K562 (cell line): ENCODE measurements at regions not wholly inside any gene's neighbourhood (a gene's known extent, or its start where the extent isn't known, plus 50 kb on each side); places are given as distances from the start of the nearest gene placed in this dataset.

Source experiments
- ATAC-seq: fragments of 200-7000 bp; cut with Tn5 transposase; 3 replicates; pipeline ENCODE4 v1.9.1; 2020; ENCODE audit warnings: moderate library complexity
- BruUV-seq: library from RNA; stranded (reverse); fragments of 400-500 nt; replicated peaks from 2 replicates; lab custom pipeline; 2021; lab: Mats Ljungman, UMichigan
- CTCF ChIA-PET: fragments of 300-600 bp; formaldehyde crosslinking; extraction: SDS; loops from one replicate; lab custom pipeline; 2021; ENCODE audit warnings: low intra/inter-chr PET ratio; lab: Yijun Ruan, JAX
- POLR2A ChIA-PET: fragments of 300-600, 350-650 bp; sonication (Branson Sonifier 250); formaldehyde crosslinking; extraction: SDS; loops from one replicate; lab custom pipeline; 2021; ENCODE audit warnings: antibody characterized with exemption, inconsistent platforms; lab: Yijun Ruan, JAX
- DNase-seq, 4 experiments: peaks; one replicate each; pipeline versions ENCODE4 v3.0.0 to v3.0.0-alpha.2; 2011 to 2018; ENCODE audit warnings: low spot score in 3 of 4, mixed read lengths in 3 of 4; ENCODE audit errors: extremely low read depth in 1 of 4
- FAIRE-seq: peaks from 2 replicates; lab custom pipeline; 2011; peaks lifted over from hg19 to GRCh38; lab: Jason Lieb, UNC
- H2AFZ ChIP-seq: 2 replicates; pipeline ENCODE4 v1.6.0; 2011; ENCODE audit warnings: low read depth, low read length, control low read depth, inconsistent platforms
- H3K27ac ChIP-seq: fragments of 200-600 bp; 3 replicates; pipeline ENCODE4 v1.8.0; 2011; ENCODE audit warnings: low read depth, mild to moderate bottlenecking, control low read depth, inconsistent platforms, low read length, moderate library complexity, mixed read lengths; ENCODE audit errors: extremely low read depth
- H3K27me3 ChIP-seq, 2 experiments: fragments of 300-600 bp in 1 of 2; 2 replicates in 1 of 2; 3 replicates in 1 of 2; pipeline versions ENCODE4 v1.6.0 to v1.8.0; 2011; ENCODE audit warnings: inconsistent platforms in 2 of 2, low read length in 2 of 2, mild to moderate bottlenecking in 1 of 2, mixed read lengths in 1 of 2, moderate library complexity in 1 of 2; ENCODE audit not compliant: control insufficient read depth in 2 of 2, insufficient read depth in 2 of 2
- H3K36me3 ChIP-seq: fragments of 300-600 bp; 3 replicates; pipeline ENCODE4 v1.8.0; 2011; ENCODE audit warnings: mild to moderate bottlenecking, low read length, inconsistent platforms; ENCODE audit not compliant: control insufficient read depth, insufficient read depth
- H3K4me1 ChIP-seq, 2 experiments: fragments of 200-600 bp in 1 of 2; replicated peaks in 1 of 2; 2 replicates in 1 of 2; 3 replicates in 1 of 2; pipeline versions ENCODE4 v1.5.1 to v1.8.0; 2011; ENCODE audit warnings: inconsistent platforms in 2 of 2, low read length in 2 of 2, mild to moderate bottlenecking in 1 of 2, mixed read lengths in 1 of 2, moderate library complexity in 1 of 2; ENCODE audit not compliant: control insufficient read depth in 2 of 2, insufficient read depth in 2 of 2
- H3K4me2 ChIP-seq: 2 replicates; pipeline ENCODE4 v1.6.1; 2011; ENCODE audit warnings: low read length, control low read depth, inconsistent platforms, mixed read lengths; ENCODE audit not compliant: insufficient read depth
- H3K4me3 ChIP-seq: fragments of 200-600 bp; sonication (generic), shearing (Covaris generic); 2 replicates; pipeline ENCODE4 v1.5.1; 2016; ENCODE audit warnings: control low read depth, inconsistent platforms
- H3K79me2 ChIP-seq: fragments of 200-600 bp; 3 replicates; pipeline ENCODE4 v1.8.0; 2011; ENCODE audit warnings: low read length, inconsistent platforms; ENCODE audit not compliant: control insufficient read depth, insufficient read depth
- H3K9ac ChIP-seq, 2 experiments: 2 replicates each; pipeline versions ENCODE4 v1.6.0 to v1.6.1; 2011; ENCODE audit warnings: low read depth in 2 of 2, low read length in 2 of 2, control low read depth in 1 of 2, inconsistent platforms in 1 of 2, mild to moderate bottlenecking in 1 of 2, mixed read lengths in 1 of 2; ENCODE audit not compliant: insufficient read depth in 1 of 2
- H3K9me1 ChIP-seq: one replicate; pipeline ENCODE4 v1.6.0; 2011; ENCODE audit warnings: inconsistent platforms, mild to moderate bottlenecking, low read length, moderate library complexity; ENCODE audit not compliant: control insufficient read depth, insufficient read depth
- H3K9me3 ChIP-seq: replicated peaks from 2 replicates; pipeline ENCODE4 v1.5.1; 2011; ENCODE audit warnings: low read depth, low read length, inconsistent platforms; ENCODE audit not compliant: control insufficient read depth, insufficient read depth
- H4K20me1 ChIP-seq: replicated peaks from 2 replicates; pipeline ENCODE4 v1.6.1; 2011; ENCODE audit warnings: low read length, inconsistent platforms, mixed read lengths; ENCODE audit not compliant: control insufficient read depth, insufficient read depth
- ARID1B ChIP-seq: fragments of 450-650 bp; IDR thresholded peaks from 2 replicates; pipeline ENCODE4 v1.6.1; 2016; ENCODE audit warnings: antibody characterized with exemption, mild to moderate bottlenecking, inconsistent platforms
- BCL6 ChIP-seq: fragments of 250-450 bp; sonication (Bioruptor Pico); IDR thresholded peaks from 2 replicates; pipeline ENCODE4 v1.4.0; 2020
- BCOR ChIP-seq: fragments of 450-650 bp; IDR thresholded peaks from 2 replicates; pipeline ENCODE4 v1.6.1; 2016
- SIRT6 ChIP-seq: IDR thresholded peaks from one replicate; pipeline ENCODE4 v1.6.1; 2012; ENCODE audit warnings: low read depth, mild to moderate bottlenecking, control low read depth, inconsistent platforms, low read length, moderate library complexity
- SMAD1 ChIP-seq: fragments of 150-350 bp; IDR thresholded peaks from 2 replicates; pipeline ENCODE4 v1.6.1; 2014; ENCODE audit warnings: low read length, low read depth; ENCODE audit not compliant: partially characterized antibody
- TRIM24 ChIP-seq, 2 experiments: fragments of 450-650 bp; IDR thresholded peaks; 2 replicates each; pipeline ENCODE4 v1.6.1; 2016
- ZNF134 ChIP-seq: fragments of 250-450 bp; sonication (Bioruptor Pico); conservative IDR thresholded peaks from 2 replicates; pipeline ENCODE4 v1.4.0; 2020
- ZNF512 ChIP-seq: IDR thresholded peaks from 2 replicates; pipeline ENCODE4 v1.6.1; 2016; ENCODE audit warnings: missing genetic modification characterization, missing compliant biosample characterization
- WGBS: fragments of 100-300 bp; shearing (Covaris generic); methylation state at CpG from one replicate; pipeline ENCODE4 v1.1.6; 2016; ENCODE audit warnings: low coverage, mixed read lengths; ENCODE audit not compliant: insufficient coverage; ENCODE audit errors: missing lambda C conversion rate; 5-methylcytosine and 5-hydroxymethylcytosine counted together
- in situ Hi-C: fragments of 300-500 bp; cut with MboI; formaldehyde crosslinking; loops from 4 replicates; pipeline ENCODE4 v1.15.0; 2018; ENCODE audit warnings: inconsistent platforms, mixed read lengths
- intact Hi-C: fragments of 100-400 bp; cut with micrococcal nuclease; formaldehyde crosslinking; loops from 2 replicates; pipeline ENCODE4 v1.14.2; 2022
- TF ChIP-seq, protein P1 (sequence below): fragments of 250-450 bp; sonication (Bioruptor Pico); IDR thresholded peaks from 2 replicates; pipeline ENCODE4 v1.5.0; 2021
- TF ChIP-seq, protein P2 (sequence below): sonication (generic); formaldehyde crosslinking; IDR thresholded peaks from 2 replicates; pipeline ENCODE4 v1.8.0; 2023; ENCODE audit warnings: mild to moderate bottlenecking, missing genetic modification reagents

GRCh38 chr10:36817898-36818297, 307.5 kb upstream of the ANKRD30A start:
- WGBS: under 1% methylated on average over 12 of the region's 15 CpGs
- Histone ChIP-seq H3K4me1 (no peaks in the 10 kb centered on the region), H3K9ac (no peak overlapping the region), H3K9me1 (no peaks in the 10 kb centered on the region), H4K20me1 (no peaks in the 10 kb centered on the region), H3K27me3 (no peaks in the 10 kb centered on the region), H3K27ac (no peak overlapping the region), H3K4me3 (no peak overlapping the region), H3K9me3 (no peaks in the 10 kb centered on the region), H3K79me2 (no peaks in the 10 kb centered on the region), H2AFZ (no peak overlapping the region), H3K36me3 (no peaks in the 10 kb centered on the region), H3K4me2 (no peak overlapping the region)
- ATAC-seq (no peak), FAIRE-seq (no peak), DNase-seq (peak in 1 of 4 experiments; percentile 2)
- in situ Hi-C loops (no loop called here), intact Hi-C loops (no loop called here)
- no TSS peak for BruUV-seq
- TF ChIP-seq TRIM24 (IDR thresholded peaks at IDR 0.05): no peak
- ChIA-PET CTCF (no interaction called here), POLR2A (no interaction called here)

- no peaks in the 10 kb centered on the region for H3K36me3 ChIP-seq
- ChIA-PET POLR2A (no interaction called here), CTCF (no interaction called here)
- no TSS peak for BruUV-seq
- H3K4me3 ChIP-seq: no peak overlapping the region
- FAIRE-seq: no peak
- H4K20me1 ChIP-seq: no peaks in the 10 kb centered on the region
- H3K27ac ChIP-seq: no peak overlapping the region
- H3K4me1 ChIP-seq: no peaks in the 10 kb centered on the region
- no peaks in the 10 kb centered on the region for H3K9me3 ChIP-seq
- intact Hi-C loops: no loop called here
- H3K9me1 ChIP-seq: no peaks in the 10 kb centered on the region
- no peak overlapping the region for H3K9ac ChIP-seq
- ATAC-seq: no peak
- DNase-seq: no peak
- in situ Hi-C loops: no loop called here
- H3K79me2 ChIP-seq: no peaks in the 10 kb centered on the region
- H2AFZ ChIP-seq: no peak overlapping the region
- H3K27me3 ChIP-seq: no peaks in the 10 kb centered on the region
- no peak overlapping the region for H3K4me2 ChIP-seq
- WGBS: 0% methylated on average over 2 of the region's 2 CpGs
- TF ChIP-seq BCL6: no peak
- TF ChIP-seq, protein P1, sequence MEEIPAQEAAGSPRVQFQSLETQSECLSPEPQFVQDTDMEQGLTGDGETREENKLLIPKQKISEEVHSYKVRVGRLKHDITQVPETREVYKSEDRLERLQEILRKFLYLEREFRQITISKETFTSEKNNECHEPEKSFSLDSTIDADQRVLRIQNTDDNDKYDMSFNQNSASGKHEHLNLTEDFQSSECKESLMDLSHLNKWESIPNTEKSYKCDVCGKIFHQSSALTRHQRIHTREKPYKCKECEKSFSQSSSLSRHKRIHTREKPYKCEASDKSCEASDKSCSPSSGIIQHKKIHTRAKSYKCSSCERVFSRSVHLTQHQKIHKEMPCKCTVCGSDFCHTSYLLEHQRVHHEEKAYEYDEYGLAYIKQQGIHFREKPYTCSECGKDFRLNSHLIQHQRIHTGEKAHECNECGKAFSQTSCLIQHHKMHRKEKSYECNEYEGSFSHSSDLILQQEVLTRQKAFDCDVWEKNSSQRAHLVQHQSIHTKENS (CRISPR knock-in tag): no peak
- no peak for TF ChIP-seq BCOR
- no peak for TF ChIP-seq SIRT6
- TF ChIP-seq ZNF512 (tag): no peak
- no peak for TF ChIP-seq SMAD1
- TF ChIP-seq, protein P2, sequence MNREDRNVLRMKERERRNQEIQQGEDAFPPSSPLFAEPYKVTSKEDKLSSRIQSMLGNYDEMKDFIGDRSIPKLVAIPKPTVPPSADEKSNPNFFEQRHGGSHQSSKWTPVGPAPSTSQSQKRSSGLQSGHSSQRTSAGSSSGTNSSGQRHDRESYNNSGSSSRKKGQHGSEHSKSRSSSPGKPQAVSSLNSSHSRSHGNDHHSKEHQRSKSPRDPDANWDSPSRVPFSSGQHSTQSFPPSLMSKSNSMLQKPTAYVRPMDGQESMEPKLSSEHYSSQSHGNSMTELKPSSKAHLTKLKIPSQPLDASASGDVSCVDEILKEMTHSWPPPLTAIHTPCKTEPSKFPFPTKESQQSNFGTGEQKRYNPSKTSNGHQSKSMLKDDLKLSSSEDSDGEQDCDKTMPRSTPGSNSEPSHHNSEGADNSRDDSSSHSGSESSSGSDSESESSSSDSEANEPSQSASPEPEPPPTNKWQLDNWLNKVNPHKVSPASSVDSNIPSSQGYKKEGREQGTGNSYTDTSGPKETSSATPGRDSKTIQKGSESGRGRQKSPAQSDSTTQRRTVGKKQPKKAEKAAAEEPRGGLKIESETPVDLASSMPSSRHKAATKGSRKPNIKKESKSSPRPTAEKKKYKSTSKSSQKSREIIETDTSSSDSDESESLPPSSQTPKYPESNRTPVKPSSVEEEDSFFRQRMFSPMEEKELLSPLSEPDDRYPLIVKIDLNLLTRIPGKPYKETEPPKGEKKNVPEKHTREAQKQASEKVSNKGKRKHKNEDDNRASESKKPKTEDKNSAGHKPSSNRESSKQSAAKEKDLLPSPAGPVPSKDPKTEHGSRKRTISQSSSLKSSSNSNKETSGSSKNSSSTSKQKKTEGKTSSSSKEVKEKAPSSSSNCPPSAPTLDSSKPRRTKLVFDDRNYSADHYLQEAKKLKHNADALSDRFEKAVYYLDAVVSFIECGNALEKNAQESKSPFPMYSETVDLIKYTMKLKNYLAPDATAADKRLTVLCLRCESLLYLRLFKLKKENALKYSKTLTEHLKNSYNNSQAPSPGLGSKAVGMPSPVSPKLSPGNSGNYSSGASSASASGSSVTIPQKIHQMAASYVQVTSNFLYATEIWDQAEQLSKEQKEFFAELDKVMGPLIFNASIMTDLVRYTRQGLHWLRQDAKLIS (CRISPR knock-in tag): no peak
- TF ChIP-seq ARID1B: no peak
- no peak for TF ChIP-seq ZNF134
Observed at GRCh38 chr10:36808625-36809362, 316.6 kb upstream of the ANKRD30A start.
